GM19328 (cell line): ENCODE measurements at regions not wholly inside any gene's neighbourhood (a gene's known extent, or its start where the extent isn't known, plus 50 kb on each side); places are given as distances from the start of the nearest gene placed in this dataset.
"Not testable (repeated sequence)": the region's sequence is repeated elsewhere in the genome, so short reads cannot be mapped to it uniquely, and the experiment has no call there.

Experiments
- ATAC-seq: cut with Tn5 transposase; IDR thresholded peaks from one replicate; pipeline ENCODE4 v1.9.1; 2021; ENCODE audit warnings: mild to moderate bottlenecking, moderate library complexity; ENCODE audit not compliant: unreplicated experiment

DNA sequence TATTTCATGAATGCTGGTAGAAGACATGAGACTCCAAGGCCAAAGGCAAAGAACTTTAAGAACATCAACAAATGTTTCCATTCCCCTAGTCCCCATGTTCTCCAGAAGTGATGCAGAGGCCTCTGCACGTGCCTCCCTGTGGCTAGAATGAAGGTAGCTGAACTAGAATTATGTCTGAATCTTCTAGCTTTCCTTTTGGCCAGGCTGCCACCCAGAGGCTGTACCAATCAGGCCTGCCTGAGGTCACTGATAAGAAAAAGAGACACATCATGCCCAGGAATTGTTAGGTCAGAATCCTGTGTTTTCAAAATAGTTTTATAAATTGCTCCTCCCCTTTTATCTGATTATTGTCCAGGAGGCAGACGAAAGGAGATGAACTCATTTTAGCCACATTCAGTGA is 188.0 kb upstream of the SLC16A7 start:
- no peak for ATAC-seq

DNA sequence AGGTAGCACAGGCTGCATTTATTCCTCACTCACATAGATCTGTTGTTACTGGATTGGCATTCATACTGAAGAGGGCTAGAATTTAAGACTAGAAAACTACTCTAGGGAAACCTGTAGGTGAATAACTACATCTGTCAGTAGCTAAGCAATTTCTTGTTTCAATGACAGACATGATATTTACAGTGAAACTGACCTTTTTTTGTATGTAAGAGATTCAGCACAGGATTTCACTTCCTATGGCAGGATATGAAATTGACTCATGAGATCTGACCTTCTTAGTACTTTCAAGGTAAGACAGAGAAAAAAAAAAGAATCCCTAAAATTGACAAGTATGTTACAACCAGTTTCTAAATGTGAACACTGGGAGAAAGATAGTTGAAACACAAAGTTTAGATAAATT is 189.8 kb upstream of the SLC16A7 start:
- ATAC-seq: no peak

DNA sequence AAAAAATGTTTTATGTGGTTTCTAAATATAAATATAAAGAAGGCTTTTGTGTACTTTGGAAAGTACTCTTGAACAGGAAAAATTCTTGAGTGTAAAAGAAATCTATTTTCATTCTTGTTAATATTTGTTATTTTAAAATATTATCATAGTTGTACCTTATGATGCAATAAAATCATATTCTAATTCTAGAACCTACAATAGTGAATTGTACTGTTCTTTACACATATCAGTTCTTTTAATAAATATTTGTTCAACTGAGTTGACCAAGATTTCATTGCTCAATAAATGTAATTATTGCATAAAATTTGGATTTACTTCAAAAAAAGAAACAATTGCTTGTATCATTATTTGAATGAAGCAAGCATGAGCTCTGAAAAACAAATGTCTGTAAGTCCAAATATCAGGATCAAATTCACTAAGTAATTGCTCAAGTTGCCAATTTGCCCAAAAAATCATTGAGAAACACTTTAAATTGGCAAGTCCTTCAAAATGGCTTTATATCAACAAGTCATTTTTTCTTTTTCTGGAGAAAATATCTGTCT is 191.6 kb upstream of the SLC16A7 start:
- ATAC-seq: no peak

DNA sequence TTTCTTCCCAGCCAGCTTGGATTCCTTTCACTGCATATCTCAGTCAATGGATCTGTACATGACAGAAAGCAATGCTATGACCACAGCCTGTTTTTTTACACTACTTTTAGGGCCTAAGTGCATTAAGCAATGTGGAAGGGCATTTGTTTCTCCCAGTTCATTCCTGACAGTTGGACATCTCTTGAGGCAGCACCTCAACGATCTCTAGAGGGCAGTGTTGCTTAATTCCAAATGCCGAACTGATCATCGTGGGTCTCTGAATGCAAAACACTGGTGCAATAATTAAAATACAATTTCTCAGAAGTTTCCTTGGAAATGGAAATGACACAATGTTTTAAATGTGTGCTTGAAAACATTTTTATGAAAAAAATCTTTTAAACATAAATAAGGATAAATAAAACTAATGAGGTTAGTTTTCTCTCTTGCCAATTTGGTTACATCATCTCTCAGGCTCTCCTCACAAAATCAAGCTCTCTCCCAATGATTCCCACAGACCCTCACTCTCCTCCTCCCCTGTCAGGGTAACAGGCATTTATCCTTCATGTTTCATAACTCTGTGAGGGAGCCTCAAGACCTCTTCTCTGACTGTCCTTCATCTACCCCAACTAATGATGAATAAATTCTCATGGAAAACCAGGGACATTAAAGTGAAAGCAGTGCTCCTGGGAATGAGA is 192.4 kb upstream of the SLC16A7 start:
- ATAC-seq: peak; percentile 68

DNA sequence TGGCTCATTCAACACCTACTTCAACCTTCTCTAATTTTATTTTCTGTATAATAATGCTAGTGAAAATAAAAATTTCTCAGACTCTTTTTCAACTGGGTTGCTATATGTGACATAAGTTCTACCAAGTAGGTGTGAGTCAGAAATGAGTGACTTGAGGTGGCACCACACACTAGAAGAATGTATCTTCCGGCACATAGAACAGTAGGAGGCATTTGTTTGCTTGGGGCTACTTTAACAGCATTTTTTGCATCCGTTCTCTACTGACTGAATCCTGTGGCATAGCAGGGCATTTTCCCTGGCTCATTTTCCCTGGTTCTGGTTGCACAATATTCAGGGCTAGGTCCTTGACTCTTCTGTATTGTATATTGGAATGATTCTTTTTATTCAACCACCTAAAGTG is 194.0 kb upstream of the SLC16A7 start:
- no peak for ATAC-seq

DNA sequence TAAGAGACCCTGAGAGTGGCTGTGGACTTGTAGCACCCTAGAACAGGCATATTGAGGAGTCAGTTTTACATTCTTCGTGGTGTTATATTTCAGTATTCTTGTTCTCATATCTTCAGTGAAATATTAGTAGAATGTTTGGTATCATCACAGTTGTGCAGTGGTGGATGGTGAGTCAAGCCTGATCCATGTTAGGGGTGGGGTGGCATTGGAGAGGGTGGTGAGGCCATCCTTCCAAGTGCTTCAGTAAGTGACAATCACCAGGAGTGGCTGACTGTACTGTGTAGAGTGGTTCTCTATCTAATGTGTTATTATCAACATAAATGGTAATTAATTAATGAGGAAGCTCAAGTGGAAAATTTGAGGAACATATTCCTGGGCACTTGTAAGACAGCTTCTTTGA is 197.7 kb upstream of the SLC16A7 start:
- ATAC-seq: no peak

DNA sequence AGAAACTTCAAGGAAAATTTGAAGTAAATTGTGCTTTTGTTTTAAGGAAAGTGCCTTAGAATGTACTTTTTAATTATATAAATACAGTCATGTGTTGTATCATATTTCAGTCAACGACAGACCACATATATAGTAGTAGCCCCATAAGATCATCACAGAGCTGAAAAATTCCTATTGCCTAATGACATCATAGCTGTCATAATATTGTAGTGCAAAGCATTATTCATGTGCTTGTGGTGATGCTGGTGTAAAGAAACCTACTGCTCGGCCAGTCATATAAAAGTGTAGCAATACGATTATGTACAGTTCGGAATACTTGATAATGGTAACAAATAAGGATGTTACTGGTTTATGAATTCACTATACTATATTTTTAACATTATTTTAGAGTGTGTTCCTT is 198.9 kb upstream of the SLC16A7 start:
- no peak for ATAC-seq

GRCh38 chr12:59396519-59396918 is 199.3 kb upstream of the SLC16A7 start:
- no peak for ATAC-seq

DNA sequence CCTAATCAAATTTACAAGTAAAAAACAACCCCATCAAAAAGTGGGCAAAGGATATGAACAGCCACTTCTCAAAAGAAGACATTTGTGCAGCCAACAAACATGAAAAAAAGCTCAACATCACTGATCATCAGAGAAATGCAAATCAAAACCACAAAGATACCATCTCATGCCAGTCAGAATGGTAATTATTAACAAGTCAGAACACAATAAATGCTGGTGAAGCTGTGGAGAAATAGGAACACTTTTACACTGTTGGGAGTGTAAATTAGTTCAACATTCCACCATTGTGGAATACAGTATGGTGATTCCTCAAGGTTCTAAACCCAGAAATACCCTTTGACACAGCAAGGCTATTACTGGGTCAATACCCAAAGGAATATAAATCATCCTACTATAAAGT is 200.5 kb upstream of the SLC16A7 start:
- not testable (repeated sequence) for ATAC-seq

- ATAC-seq: no peak
Observed at GRCh38 chr12:59393506-59393905, 202.3 kb upstream of the SLC16A7 start.

DNA sequence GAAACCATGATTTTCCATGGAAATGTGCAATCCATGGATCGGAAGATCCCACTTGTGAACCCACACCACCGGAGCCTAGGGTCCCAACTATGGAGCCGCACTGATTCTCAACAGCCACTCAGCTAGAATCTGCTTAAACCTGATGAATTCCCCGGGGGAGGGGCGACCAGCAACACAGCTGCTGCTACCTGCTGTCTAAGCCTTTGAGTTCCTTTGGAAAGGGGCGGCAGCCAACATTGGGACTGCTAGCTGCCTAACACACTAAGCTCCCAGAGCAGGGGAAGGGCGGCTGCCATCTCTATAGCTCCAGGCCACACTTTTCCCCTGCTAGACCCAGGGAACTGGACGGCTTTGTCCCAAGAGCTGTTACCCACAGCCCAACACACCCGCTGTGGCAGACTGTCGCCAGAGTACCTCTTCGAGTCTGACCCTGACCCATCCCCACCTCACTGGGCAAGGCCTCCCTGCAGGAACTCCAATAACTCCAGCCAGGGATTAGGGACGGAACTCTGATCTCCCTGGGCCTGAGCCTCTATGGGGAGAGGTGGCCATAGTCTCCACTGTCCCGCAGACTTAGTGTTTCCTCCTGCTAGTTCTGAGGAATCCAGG is 205.8 kb upstream of the SLC16A7 start:
- ATAC-seq: no peak

DNA sequence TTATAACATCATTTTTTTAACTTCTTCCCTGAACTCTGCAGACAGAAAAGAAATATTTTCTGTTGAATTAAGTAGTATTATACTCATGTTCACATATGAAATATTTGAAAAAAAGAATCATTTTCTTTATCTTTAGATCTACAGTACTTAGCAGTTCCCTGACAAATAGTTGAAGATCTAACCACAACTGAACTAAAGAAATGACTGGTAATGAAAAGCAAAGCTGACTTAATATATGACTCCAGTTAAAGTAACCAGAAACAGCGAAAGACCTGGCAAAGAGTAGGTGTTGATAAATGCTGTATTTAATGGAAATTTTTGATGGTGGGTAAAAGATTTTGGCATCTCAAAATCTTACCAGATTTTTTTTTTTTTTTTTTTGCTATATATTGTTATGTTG is 207.1 kb upstream of the SLC16A7 start:
- ATAC-seq: no peak

DNA sequence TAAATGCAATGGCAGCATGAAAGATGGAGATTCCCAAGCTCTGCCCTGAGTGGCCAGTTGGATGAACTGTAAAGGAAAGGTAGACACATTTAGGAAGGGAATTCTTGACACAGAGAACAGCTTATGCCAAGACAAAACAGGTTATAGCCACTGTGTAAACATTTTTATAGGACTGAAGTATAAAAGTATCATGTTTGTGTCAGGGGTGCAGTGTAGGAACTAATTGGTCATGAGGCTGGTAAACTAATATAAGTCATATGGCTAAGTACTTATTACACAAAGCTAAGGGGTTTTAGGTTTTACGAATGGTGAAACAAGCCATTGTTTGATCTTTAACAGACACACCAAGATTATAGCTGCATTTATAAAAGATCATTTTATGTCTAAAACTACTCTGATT is 207.7 kb upstream of the SLC16A7 start:
- no peak for ATAC-seq

- no peak for ATAC-seq
Observed at GRCh38 chr12:59386236-59386635, 209.6 kb upstream of the SLC16A7 start.

- ATAC-seq: no peak
Observed at GRCh38 chr12:59383079-59383822, 212.6 kb upstream of the SLC16A7 start.

- no peak for ATAC-seq
Observed at GRCh38 chr12:59382282-59383078, 213.3 kb upstream of the SLC16A7 start.

DNA sequence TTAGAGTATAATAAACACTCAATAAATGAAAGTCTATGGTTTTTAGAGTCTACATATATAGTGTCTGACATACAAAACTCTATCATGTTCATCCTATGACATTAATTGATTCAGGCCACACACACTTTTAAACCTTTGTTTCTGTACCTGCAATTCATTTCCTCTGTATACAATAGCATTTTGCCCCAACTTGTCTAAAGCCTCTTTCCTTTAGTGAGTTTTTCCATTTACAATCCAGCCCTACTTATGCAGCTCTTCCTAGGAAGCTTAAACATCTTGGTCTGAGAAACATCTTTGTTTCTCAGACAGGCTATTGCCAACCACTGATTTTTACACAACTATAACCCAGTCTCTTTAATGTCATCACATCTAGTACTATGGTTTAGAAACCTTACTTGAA is 214.7 kb upstream of the SLC16A7 start:
- no peak for ATAC-seq

- ATAC-seq: no peak
Observed at GRCh38 chr12:59375633-59376032, 220.2 kb upstream of the SLC16A7 start.

GRCh38 chr12:59374783-59375182 is 221.0 kb upstream of the SLC16A7 start:
- no peak for ATAC-seq

- no peak for ATAC-seq
Observed at GRCh38 chr12:59372956-59373355, 222.9 kb upstream of the SLC16A7 start.

DNA sequence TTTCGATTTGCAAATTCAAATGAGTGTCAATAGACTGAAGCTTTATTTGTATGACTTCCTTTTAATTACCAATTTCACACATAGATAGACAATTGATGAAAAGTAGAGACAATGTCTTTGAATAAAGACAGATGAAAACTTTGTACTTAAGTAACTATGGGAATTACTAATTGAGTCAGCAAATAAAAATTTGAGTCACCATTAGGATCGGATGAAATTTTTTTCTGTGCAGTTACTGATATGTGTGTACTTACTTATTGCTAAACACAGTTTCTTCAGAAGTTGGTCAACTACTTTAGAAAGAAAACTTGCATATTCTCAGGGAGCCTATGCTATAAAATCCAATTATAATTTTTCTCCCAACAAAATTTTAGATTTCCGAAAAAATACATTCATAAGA is 224.9 kb upstream of the SLC16A7 start:
- no peak for ATAC-seq
